Keratinocyte (primary cell): ENCODE measurements at regions not wholly inside any gene's neighbourhood (a gene's known extent, or its start where the extent isn't known, plus 50 kb on each side); places are given as distances from the start of the nearest gene placed in this dataset.

Experiments
- EZH2 ChIP-seq: IDR thresholded peaks from one replicate; pipeline ENCODE4 v1.6.1; 2012; ENCODE audit warnings: inconsistent platforms, mild to moderate bottlenecking, low read length, moderate library complexity
- TF ChIP-seq, protein P1 (sequence below), 3 experiments: IDR thresholded peaks in 1 of 3; conservative IDR thresholded peaks in 1 of 3; optimal IDR thresholded peaks in 1 of 3; 2 replicates in 2 of 3; 3 replicates in 1 of 3; pipeline versions ENCODE3 to v1.5.1; 2011; ENCODE audit warnings: low read length in 3 of 3, mild to moderate bottlenecking in 3 of 3, moderate library complexity in 2 of 3, control low read depth in 1 of 3, inconsistent platforms in 1 of 3; ENCODE audit not compliant: insufficient read depth in 2 of 3; ENCODE audit errors: extremely low read depth in 1 of 3

DNA sequence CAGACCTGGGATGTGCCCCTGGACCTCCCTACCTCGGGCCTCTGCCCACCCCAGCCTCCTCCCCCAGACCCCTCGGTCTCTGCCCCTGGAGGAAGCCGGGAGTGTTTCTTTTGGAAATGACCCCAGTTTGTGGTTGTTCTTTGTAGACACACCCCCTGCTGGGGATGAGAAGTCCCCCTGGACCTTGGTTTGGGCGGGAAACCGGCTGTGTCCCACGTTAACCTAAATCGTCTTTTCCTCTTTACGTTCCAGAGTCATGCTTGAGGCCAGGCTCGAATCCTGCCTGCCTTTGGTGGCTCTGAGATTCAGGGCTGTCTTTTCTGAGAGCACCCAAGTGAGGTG is 116.6 kb downstream of the METRNL start:
- TF ChIP-seq, protein P1, sequence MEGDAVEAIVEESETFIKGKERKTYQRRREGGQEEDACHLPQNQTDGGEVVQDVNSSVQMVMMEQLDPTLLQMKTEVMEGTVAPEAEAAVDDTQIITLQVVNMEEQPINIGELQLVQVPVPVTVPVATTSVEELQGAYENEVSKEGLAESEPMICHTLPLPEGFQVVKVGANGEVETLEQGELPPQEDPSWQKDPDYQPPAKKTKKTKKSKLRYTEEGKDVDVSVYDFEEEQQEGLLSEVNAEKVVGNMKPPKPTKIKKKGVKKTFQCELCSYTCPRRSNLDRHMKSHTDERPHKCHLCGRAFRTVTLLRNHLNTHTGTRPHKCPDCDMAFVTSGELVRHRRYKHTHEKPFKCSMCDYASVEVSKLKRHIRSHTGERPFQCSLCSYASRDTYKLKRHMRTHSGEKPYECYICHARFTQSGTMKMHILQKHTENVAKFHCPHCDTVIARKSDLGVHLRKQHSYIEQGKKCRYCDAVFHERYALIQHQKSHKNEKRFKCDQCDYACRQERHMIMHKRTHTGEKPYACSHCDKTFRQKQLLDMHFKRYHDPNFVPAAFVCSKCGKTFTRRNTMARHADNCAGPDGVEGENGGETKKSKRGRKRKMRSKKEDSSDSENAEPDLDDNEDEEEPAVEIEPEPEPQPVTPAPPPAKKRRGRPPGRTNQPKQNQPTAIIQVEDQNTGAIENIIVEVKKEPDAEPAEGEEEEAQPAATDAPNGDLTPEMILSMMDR (optimal IDR thresholded peaks at IDR 0.05 in 1 of 3, IDR thresholded peaks at IDR 0.05 in 1 of 3, conservative IDR thresholded peaks at IDR 0.05 in 1 of 3; ENCODE audit: extremely low read depth in 1 of 3, insufficient read depth in 2 of 3, low read length in 3 of 3), result no peak
- no peak for TF ChIP-seq EZH2
